Esophagus muscularis mucosa (tissue), 4 donors: ENCODE measurements at regions not wholly inside any gene's neighbourhood (a gene's known extent, or its start where the extent isn't known, plus 50 kb on each side); places are given as distances from the start of the nearest gene placed in this dataset.

Source experiments
- DNase-seq: peaks from one replicate; pipeline ENCODE4 v3.0.0-alpha.2; 2017; ENCODE audit errors: extremely low spot score
- H3K27ac ChIP-seq, 4 donors: fragments of 200-600 bp; sonication (generic); replicated peaks in 1 of 4; 1 replicate in 3 of 4; 2 replicates in 1 of 4; pipeline ENCODE4 v1.5.1; 2016 to 2019; ENCODE audit warnings: mild to moderate bottlenecking in 1 of 4
- H3K27me3 ChIP-seq, 4 donors: fragments of 200-600 bp; sonication (generic); one replicate each; pipeline versions ENCODE4 v1.5.1 to v1.6.0; 2016 to 2019
- H3K36me3 ChIP-seq, 4 donors: fragments of 200-600 bp; sonication (generic); one replicate each; pipeline ENCODE4 v1.5.1; 2016 to 2019
- H3K4me1 ChIP-seq, 4 donors: fragments of 200-600 bp; sonication (generic); one replicate each; pipeline ENCODE4 v1.5.1; 2016 to 2019
- H3K4me3 ChIP-seq, 4 donors: fragments of 200-600 bp; sonication (generic); 1 replicate in 2 of 4; 2 replicates in 2 of 4; pipeline ENCODE4 v1.5.1; 2016 to 2019; ENCODE audit warnings: mild to moderate bottlenecking in 4 of 4, moderate library complexity in 1 of 4
- H3K9me3 ChIP-seq, 4 donors: fragments of 200-600 bp; sonication (generic); 1 replicate in 3 of 4; 2 replicates in 1 of 4; pipeline ENCODE4 v1.5.1; 2016 to 2019
- CTCF ChIP-seq, 3 experiments: fragments of 200-600 bp in 2 of 3; fragments of 450-650 bp in 1 of 3; sonication (generic) in 2 of 3; IDR thresholded peaks; one replicate each; pipeline ENCODE4 v1.5.1; 2017 to 2019; ENCODE audit warnings: antibody characterized with exemption in 3 of 3, mild to moderate bottlenecking in 2 of 3, moderate library complexity in 1 of 3
- EP300 ChIP-seq: sonication (generic); formaldehyde crosslinking; IDR thresholded peaks from one replicate; pipeline ENCODE4 v1.6.1; 2017; ENCODE audit warnings: antibody characterized with exemption
- POLR2A ChIP-seq: fragments of 450-650 bp; IDR thresholded peaks from one replicate; pipeline ENCODE4 v1.6.1; 2017; ENCODE audit warnings: antibody characterized with exemption, moderate library complexity, mild to moderate bottlenecking, low read depth
- POLR2AphosphoS5 ChIP-seq, 2 donors: sonication (generic); formaldehyde crosslinking; IDR thresholded peaks; one replicate each; pipeline ENCODE4 v1.6.1; 2017; ENCODE audit warnings: antibody characterized with exemption in 2 of 2
- WGBS: methylation state at CpG from one replicate; pipeline ENCODE4 v1.1.5; 2018; 5-methylcytosine and 5-hydroxymethylcytosine counted together
- intact Hi-C: fragments of 100-400 bp; cut with DNase I; formaldehyde crosslinking; loops from one replicate; pipeline ENCODE4 v1.15.1; 2023

GRCh38 chr5:167864801-167865200 is 426.6 kb upstream of the WWC1 start:
- DNase-seq = no peak
- no peaks in the 10 kb centered on the region for H3K36me3 ChIP-seq
- intact Hi-C loops = no loop called here
- WGBS = 88% methylated on average over 6 of the region's 6 CpGs
- H3K4me1 ChIP-seq = no peaks in the 10 kb centered on the region
- H3K4me3 ChIP-seq = no peak overlapping the region
- no peak overlapping the region for H3K27ac ChIP-seq
- no peak for TF ChIP-seq EP300
- TF ChIP-seq POLR2A = no peak
- no peak for TF ChIP-seq CTCF (IDR thresholded peaks at IDR 0.05)
- no peak for TF ChIP-seq POLR2AphosphoS5 (IDR thresholded peaks at IDR 0.05)
- H3K9me3 ChIP-seq = no peaks in the 10 kb centered on the region
- H3K27me3 ChIP-seq = no peaks in the 10 kb centered on the region

DNA sequence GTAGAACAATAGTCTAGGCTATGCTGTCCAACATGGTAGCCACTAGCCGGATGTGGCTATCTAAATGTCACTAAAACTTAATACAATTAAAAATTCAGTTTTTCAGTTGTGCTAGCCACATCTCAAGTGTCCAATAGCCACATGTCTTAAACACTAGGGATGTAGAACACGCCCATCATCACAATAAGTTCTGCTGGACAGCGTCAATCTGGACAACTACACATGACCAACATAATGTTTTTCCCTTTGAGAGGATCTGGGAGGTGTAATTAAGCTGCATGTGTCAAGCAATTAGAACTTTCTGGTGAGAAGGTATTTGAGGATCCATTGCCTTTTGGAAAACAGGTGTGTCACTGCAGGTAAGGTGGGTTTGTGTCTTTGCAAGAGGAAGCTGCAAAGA is 424.6 kb upstream of the WWC1 start:
- DNase-seq = no peak
- intact Hi-C loops = no loop called here
- no peak overlapping the region for H3K4me3 ChIP-seq
- no peaks in the 10 kb centered on the region for H3K36me3 ChIP-seq
- H3K4me1 ChIP-seq = no peaks in the 10 kb centered on the region
- H3K27me3 ChIP-seq = no peaks in the 10 kb centered on the region
- 92% methylated on average over 3 of the region's 3 CpGs for WGBS
- no peaks in the 10 kb centered on the region for H3K9me3 ChIP-seq
- no peak overlapping the region for H3K27ac ChIP-seq
- no peak for TF ChIP-seq EP300
- no peak for TF ChIP-seq POLR2AphosphoS5 (IDR thresholded peaks at IDR 0.05)
- TF ChIP-seq POLR2A = no peak
- TF ChIP-seq CTCF (IDR thresholded peaks at IDR 0.05) = no peak

DNA sequence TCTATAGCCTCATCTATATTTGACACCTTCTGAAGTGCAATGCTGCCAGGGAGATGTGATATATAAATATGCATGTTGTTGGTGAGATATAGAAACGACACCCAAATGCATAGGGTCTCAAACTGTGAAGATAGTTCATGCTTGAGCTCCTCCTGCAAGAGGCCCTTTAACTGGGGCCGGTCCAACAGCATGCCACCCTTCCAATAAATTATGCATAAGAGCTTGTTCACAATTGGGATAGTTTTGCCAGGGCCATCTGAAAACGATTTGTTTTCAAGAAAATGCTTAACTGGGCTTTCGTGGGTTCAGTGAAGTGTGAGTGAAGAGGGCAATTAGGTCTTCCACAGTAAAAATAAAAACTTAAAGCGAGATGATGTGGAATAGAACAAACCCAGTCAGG is 424.2 kb upstream of the WWC1 start:
- 71% methylated on average over 5 of the region's 5 CpGs for WGBS
- Histone ChIP-seq H3K27ac (no peak overlapping the region), H3K4me3 (no peak overlapping the region), H3K9me3 (no peaks in the 10 kb centered on the region), H3K4me1 (no peaks in the 10 kb centered on the region), H3K27me3 (no peaks in the 10 kb centered on the region), H3K36me3 (no peaks in the 10 kb centered on the region)
- intact Hi-C loops = no loop called here
- DNase-seq = no peak
- no peak for TF ChIP-seq POLR2AphosphoS5 (IDR thresholded peaks at IDR 0.05)
- no peak for TF ChIP-seq CTCF (IDR thresholded peaks at IDR 0.05)
- TF ChIP-seq EP300 = no peak
- TF ChIP-seq POLR2A = no peak

GRCh38 chr5:167869125-167869524 is 422.3 kb upstream of the WWC1 start:
- WGBS = 70% methylated on average over 3 of the region's 3 CpGs
- Histone ChIP-seq H3K27ac (no peak overlapping the region), H3K27me3 (no peaks in the 10 kb centered on the region), H3K9me3 (no peaks in the 10 kb centered on the region), H3K4me1 (no peaks in the 10 kb centered on the region), H3K36me3 (no peaks in the 10 kb centered on the region), H3K4me3 (no peak overlapping the region)
- no peak for TF ChIP-seq CTCF (IDR thresholded peaks at IDR 0.05)
- intact Hi-C loops = no loop called here
- no peak for DNase-seq

DNA sequence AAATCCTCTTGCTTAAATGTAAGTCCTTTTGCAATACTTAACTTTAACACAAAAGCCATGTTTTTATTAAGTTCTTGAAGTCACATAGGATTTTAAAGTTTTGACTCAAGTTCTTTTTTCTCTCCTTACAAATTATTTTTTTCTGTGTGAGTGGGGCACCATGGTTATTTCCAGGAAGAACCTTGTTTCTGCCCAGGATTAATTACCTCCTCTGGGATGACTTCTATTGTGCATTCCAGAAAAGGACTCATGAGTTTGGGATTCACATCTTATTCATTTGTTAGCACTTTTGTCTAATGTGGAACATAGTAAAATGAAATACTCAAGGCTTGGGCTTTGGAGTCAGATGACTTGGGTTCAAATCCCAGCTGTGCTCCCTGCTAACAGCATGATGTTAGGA is 421.4 kb upstream of the WWC1 start:
- intact Hi-C loops = no loop called here
- no peak for TF ChIP-seq POLR2AphosphoS5 (IDR thresholded peaks at IDR 0.05)
- no peak for TF ChIP-seq POLR2A
- no peak for TF ChIP-seq EP300
- TF ChIP-seq CTCF (IDR thresholded peaks at IDR 0.05) = no peak
- no peaks in the 10 kb centered on the region for H3K36me3 ChIP-seq
- H3K27me3 ChIP-seq = no peaks in the 10 kb centered on the region
- no peak overlapping the region for H3K27ac ChIP-seq
- no peaks in the 10 kb centered on the region for H3K4me1 ChIP-seq
- H3K9me3 ChIP-seq = no peaks in the 10 kb centered on the region
- no peak overlapping the region for H3K4me3 ChIP-seq
- no peak for DNase-seq
